Effector memory CD4-positive, alpha-beta T cell (primary cell): ENCODE measurements at regions not wholly inside any gene's neighbourhood (a gene's known extent, or its start where the extent isn't known, plus 50 kb on each side); places are given as distances from the start of the nearest gene placed in this dataset.
"Not testable (repeated sequence)": the region's sequence is repeated elsewhere in the genome, so short reads cannot be mapped to it uniquely, and the experiment has no call there.

Source experiments
- DNase-seq, 3 donors: peaks; one replicate each; pipeline ENCODE4 v3.0.0-alpha.2; 2020
- H3K27ac ChIP-seq: 2 replicates; pipeline ENCODE4 v1.7.0; 2013; ENCODE audit warnings: mild to moderate bottlenecking, low read length, moderate library complexity; ENCODE audit not compliant: insufficient read depth, poor library complexity, severe bottlenecking
- H3K27me3 ChIP-seq: replicated peaks from 2 replicates; pipeline ENCODE4 v1.7.0; 2013; ENCODE audit warnings: mild to moderate bottlenecking, low read length; ENCODE audit not compliant: insufficient read depth, control insufficient read depth, poor library complexity, severe bottlenecking
- H3K36me3 ChIP-seq: 2 replicates; pipeline ENCODE4 v1.7.0; 2013; ENCODE audit warnings: mild to moderate bottlenecking, low read length, moderate library complexity; ENCODE audit not compliant: control insufficient read depth, insufficient read depth
- H3K4me1 ChIP-seq: 2 replicates; pipeline ENCODE4 v1.7.0; 2013; ENCODE audit warnings: low read length, mild to moderate bottlenecking; ENCODE audit not compliant: control insufficient read depth, insufficient read depth, poor library complexity, severe bottlenecking
- H3K4me3 ChIP-seq: 2 replicates; pipeline ENCODE4 v1.7.0; 2013; ENCODE audit warnings: low read length, low read depth, mild to moderate bottlenecking; ENCODE audit not compliant: insufficient read depth, poor library complexity, severe bottlenecking
- H3K9me3 ChIP-seq: 2 replicates; pipeline ENCODE4 v1.7.0; 2013; ENCODE audit warnings: mild to moderate bottlenecking, low read length, moderate library complexity; ENCODE audit not compliant: control insufficient read depth

GRCh38 chr7:32816409-32816948, 75.1 kb downstream of the KBTBD2 start:
- H3K27ac ChIP-seq, H3K9me3 ChIP-seq, DNase-seq, H3K27me3 ChIP-seq, H3K4me3 ChIP-seq, H3K36me3 ChIP-seq, H3K4me1 ChIP-seq: not testable (repeated sequence)

DNA sequence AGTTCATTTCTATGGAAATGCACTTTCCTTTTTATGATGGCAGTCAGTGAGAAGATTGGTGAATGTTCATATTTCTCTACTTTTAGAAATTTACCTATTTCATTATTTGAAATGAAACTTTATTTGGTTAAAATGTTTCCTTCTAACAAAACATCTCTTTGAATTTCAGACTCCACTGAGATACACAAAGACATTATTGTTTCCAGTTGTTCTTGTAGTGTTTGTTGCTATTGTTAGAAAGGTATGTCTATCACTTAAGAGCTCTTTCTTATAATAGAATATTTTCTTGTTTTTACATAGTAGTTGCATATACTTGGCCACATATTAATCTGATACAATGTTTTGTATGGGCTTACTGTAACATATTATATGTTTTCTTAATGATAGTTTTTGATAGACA, 76.8 kb downstream of the KBTBD2 start:
- H3K9me3 ChIP-seq, H3K36me3 ChIP-seq, DNase-seq: not testable (repeated sequence)

GRCh38 chr7:32809871-32810270, 81.7 kb downstream of the KBTBD2 start:
- no peaks in the 10 kb centered on the region for H3K27me3 ChIP-seq
- H3K4me3 ChIP-seq = no peak overlapping the region
- H3K9me3 ChIP-seq = no peaks in the 10 kb centered on the region
- DNase-seq = no peak
- H3K27ac ChIP-seq = no peak overlapping the region
- no peaks in the 10 kb centered on the region for H3K36me3 ChIP-seq
- H3K4me1 ChIP-seq = no peaks in the 10 kb centered on the region

More for the DNA sequence above, 76.8 kb downstream of the KBTBD2 start:
- not testable (repeated sequence) for H3K27ac ChIP-seq, H3K4me1 ChIP-seq, H3K27me3 ChIP-seq, H3K4me3 ChIP-seq

DNA sequence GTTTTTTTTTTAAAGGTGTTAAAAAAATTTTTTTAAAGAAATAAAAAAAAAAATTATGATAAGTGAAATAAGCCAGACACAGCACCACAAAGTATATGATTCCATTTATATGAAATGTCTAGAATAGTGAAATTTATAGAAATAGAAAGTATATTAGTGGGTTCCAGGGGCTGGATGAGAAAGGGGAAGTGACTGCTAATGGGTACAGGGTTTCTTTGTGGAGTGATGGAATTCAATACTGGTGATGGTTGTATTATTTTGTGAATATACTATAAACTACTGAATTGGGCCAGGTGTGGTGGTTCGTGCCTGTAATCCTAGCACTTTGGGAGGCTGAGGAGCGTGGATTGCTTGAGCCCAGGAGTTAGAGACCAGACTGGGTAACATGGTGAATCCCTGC, 82.2 kb downstream of the KBTBD2 start:
- H3K9me3 ChIP-seq = no peaks in the 10 kb centered on the region
- DNase-seq = no peak
- no peaks in the 10 kb centered on the region for H3K36me3 ChIP-seq
- H3K27ac ChIP-seq = no peak overlapping the region
- H3K4me3 ChIP-seq = no peak overlapping the region
- no peaks in the 10 kb centered on the region for H3K27me3 ChIP-seq
- no peaks in the 10 kb centered on the region for H3K4me1 ChIP-seq

- Histone ChIP-seq H3K4me1 (no peaks in the 10 kb centered on the region), H3K36me3 (no peaks in the 10 kb centered on the region), H3K27ac (no peak overlapping the region)
Measured at GRCh38 chr7:32803406-32804141, 88.0 kb downstream of the KBTBD2 start.

GRCh38 chr7:32802305-32802910, 89.2 kb downstream of the KBTBD2 start:
- no peaks in the 10 kb centered on the region for H3K27me3 ChIP-seq
- no peaks in the 10 kb centered on the region for H3K36me3 ChIP-seq

More at GRCh38 chr7:32803406-32804141, 88.0 kb downstream of the KBTBD2 start:
- Histone ChIP-seq H3K9me3 (no peaks in the 10 kb centered on the region), H3K4me3 (no peak overlapping the region), H3K27me3 (no peaks in the 10 kb centered on the region)
- DNase-seq = no peak

GRCh38 chr7:32793053-32793452, 98.5 kb downstream of the KBTBD2 start:
- not testable (repeated sequence) for H3K27me3 ChIP-seq, H3K36me3 ChIP-seq, H3K9me3 ChIP-seq, H3K4me3 ChIP-seq, H3K27ac ChIP-seq, DNase-seq, H3K4me1 ChIP-seq

More at GRCh38 chr7:32802305-32802910, 89.2 kb downstream of the KBTBD2 start:
- Histone ChIP-seq H3K9me3 (no peaks in the 10 kb centered on the region), H3K4me1 (no peaks in the 10 kb centered on the region), H3K4me3 (no peak overlapping the region), H3K27ac (no peak overlapping the region)
- DNase-seq = no peak

DNA sequence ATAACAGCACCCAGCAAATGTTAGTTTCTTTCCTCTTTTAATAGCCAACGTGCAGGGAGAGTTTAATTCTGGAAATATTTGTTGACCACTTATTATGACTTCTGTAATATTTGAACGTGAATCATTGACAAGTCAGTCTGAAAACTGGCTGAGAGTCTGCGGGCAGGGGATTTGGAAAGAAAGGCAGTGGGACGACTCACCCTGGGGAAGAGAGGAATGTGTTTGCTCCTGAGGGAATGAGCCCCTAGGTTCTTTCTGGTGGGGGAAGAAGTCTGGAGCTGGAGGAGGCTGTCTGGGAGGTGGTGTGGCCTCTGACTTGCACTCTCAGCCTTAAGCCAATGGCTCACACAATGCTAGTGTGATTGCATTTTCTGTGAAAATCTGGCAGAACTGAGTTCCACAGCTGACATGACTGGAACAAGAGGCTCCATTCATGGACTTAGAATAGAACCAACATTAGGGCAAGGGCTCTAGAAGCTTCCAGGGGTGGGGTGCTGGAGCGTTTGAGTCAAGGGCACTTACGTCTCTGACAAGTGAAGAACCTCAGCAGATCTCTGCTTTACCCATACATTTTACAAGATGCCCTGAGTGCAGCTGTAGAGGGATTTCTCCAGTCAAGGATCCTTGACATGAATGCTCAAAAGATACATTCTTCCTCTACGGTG, 100.7 kb downstream of the KBTBD2 start:
- H3K4me1 ChIP-seq, H3K9me3 ChIP-seq, DNase-seq, H3K27me3 ChIP-seq, H3K4me3 ChIP-seq, H3K36me3 ChIP-seq, H3K27ac ChIP-seq: not testable (repeated sequence)

DNA sequence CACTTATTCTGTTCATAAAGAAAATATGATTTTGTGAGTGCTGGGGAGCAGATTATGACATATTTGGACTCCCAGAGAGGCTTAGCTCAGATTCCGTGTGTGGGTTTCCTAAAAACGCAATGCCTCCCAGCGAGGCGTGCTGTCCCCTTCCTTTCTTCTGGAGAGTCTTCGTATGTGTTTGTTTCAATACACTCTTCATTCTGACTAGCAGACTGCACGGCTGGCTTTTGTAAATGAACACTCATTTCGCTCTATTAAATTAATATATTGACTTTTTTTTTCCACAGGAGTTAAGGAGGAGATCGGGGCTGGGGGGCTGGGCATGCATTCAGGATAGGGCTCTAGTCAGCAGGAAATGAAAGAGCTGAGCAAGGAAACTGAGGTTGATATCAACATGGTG, 102.3 kb downstream of the KBTBD2 start:
- H3K9me3 ChIP-seq, H3K27me3 ChIP-seq, H3K4me1 ChIP-seq, H3K4me3 ChIP-seq, DNase-seq, H3K36me3 ChIP-seq, H3K27ac ChIP-seq: not testable (repeated sequence)

- H3K27ac ChIP-seq, H3K4me3 ChIP-seq, H3K27me3 ChIP-seq, H3K4me1 ChIP-seq, H3K9me3 ChIP-seq, H3K36me3 ChIP-seq, DNase-seq: not testable (repeated sequence)
Measured at GRCh38 chr7:32788174-32788573, 103.4 kb downstream of the KBTBD2 start.
